ENCODE measurements at regions not wholly inside any gene's neighbourhood (a gene's known extent, or its start where the extent isn't known, plus 50 kb on each side); places are given as distances from the start of the nearest gene placed in this dataset.

- Histone ChIP-seq H3K4me1 (ENCODE audit: control insufficient read depth in 2 of 2, insufficient read depth in 1 of 2, low read depth in 1 of 2, low read length in 2 of 2) (no peaks in the 10 kb centered on the region), H2BK12ac (ENCODE audit: low read length) (no peak overlapping the region), H4K91ac (ENCODE audit: low read depth, low read length, poor library complexity) (no peak overlapping the region), H3K4me2 (ENCODE audit: insufficient read depth, low read length, poor library complexity, severe bottlenecking) (no peak overlapping the region), H2BK15ac (ENCODE audit: low read length) (no peak overlapping the region), H3K27me3 (ENCODE audit: control insufficient read depth in 3 of 3, insufficient read depth in 3 of 3, low read depth in 1 of 3, low read length in 3 of 3) (no peaks in the 10 kb centered on the region), H3K23ac (ENCODE audit: low read depth, low read length, poor library complexity) (no peak overlapping the region), H3K4me3 (ENCODE audit: low read length in 2 of 2) (no peak overlapping the region), H3K18ac (ENCODE audit: low read length) (no peak overlapping the region), H2BK120ac (ENCODE audit: low read depth, low read length) (no peak overlapping the region), H2AFZ (ENCODE audit: low read length) (no peak overlapping the region), H4K8ac (ENCODE audit: low read depth, low read length) (no peak overlapping the region), H3K4ac (ENCODE audit: low read length) (no peak overlapping the region), H3K9me3 (replicated peaks in 1 of 2; ENCODE audit: control insufficient read depth in 2 of 2, insufficient read depth in 1 of 2, low read depth in 1 of 2, low read length in 2 of 2) (no peaks in the 10 kb centered on the region), H2AK5ac (ENCODE audit: low read depth, low read length) (no peak overlapping the region), H3K27ac (replicated peaks; ENCODE audit: low read length) (no peak overlapping the region), H3K14ac (ENCODE audit: low read length) (no peak overlapping the region), H3K9ac (ENCODE audit: low read depth, low read length, poor library complexity) (no peak overlapping the region), H2BK5ac (ENCODE audit: low read length) (no peak overlapping the region), H3K36me3 (replicated peaks in 1 of 2; ENCODE audit: control insufficient read depth in 2 of 2, insufficient read depth in 2 of 2, low read length in 2 of 2) (no peaks in the 10 kb centered on the region), H3K79me1 (ENCODE audit: low read depth, low read length) (no peaks in the 10 kb centered on the region)
- WGBS, 2 donors (ENCODE audit: extremely low coverage in 2 of 2, insufficient read length in 2 of 2, insufficient replicate concordance in 1 of 2): no CpG with 5 or more reads among the region's 1 CpG
- DNase-seq (ENCODE audit: low spot score): no peak
Observed at GRCh38 chr10:53260213-53260612, 487.6 kb upstream of the MBL2 start.

DNA sequence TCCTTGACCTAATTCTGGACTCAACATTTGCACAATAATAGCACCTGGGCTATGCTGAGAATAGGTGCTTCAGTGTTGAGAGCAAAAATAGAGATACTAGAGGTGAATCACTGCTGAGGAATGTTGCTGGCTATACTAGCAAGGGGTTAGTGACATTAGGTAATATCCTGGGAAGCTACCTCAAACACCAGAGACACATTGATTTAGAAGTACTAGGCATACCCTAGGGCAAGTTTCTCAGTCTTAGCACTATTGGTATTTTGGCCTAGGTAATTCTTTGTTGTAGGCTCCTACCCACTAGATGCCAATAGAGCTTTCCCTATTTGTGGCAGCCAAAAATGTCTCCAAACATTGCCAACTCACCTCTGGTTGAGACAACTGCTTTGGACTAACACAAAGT, 484.0 kb upstream of the MBL2 start:
- no peak overlapping the region for H2BK5ac ChIP-seq (ENCODE audit: low read length)
- H2BK120ac ChIP-seq (ENCODE audit: low read depth, low read length): no peak overlapping the region
- no peak overlapping the region for H3K4ac ChIP-seq (ENCODE audit: low read length)
- H3K9ac ChIP-seq (ENCODE audit: low read depth, low read length, poor library complexity): no peak overlapping the region
- H3K36me3 ChIP-seq (replicated peaks in 1 of 2; ENCODE audit: control insufficient read depth in 2 of 2, insufficient read depth in 2 of 2, low read length in 2 of 2): no peaks in the 10 kb centered on the region
- H4K8ac ChIP-seq (ENCODE audit: low read depth, low read length): no peak overlapping the region
- no peak overlapping the region for H2AK5ac ChIP-seq (ENCODE audit: low read depth, low read length)
- H3K4me3 ChIP-seq (ENCODE audit: low read length in 2 of 2): no peak overlapping the region
- no peak overlapping the region for H4K91ac ChIP-seq (ENCODE audit: low read depth, low read length, poor library complexity)
- no peak overlapping the region for H2BK15ac ChIP-seq (ENCODE audit: low read length)
- DNase-seq (ENCODE audit: low spot score): no peak
- no peaks in the 10 kb centered on the region for H3K79me1 ChIP-seq (ENCODE audit: low read depth, low read length)
- no peak overlapping the region for H3K23ac ChIP-seq (ENCODE audit: low read depth, low read length, poor library complexity)
- no peak overlapping the region for H2AFZ ChIP-seq (ENCODE audit: low read length)
- H3K27ac ChIP-seq (replicated peaks; ENCODE audit: low read length): no peak overlapping the region
- H3K14ac ChIP-seq (ENCODE audit: low read length): no peak overlapping the region
- no peaks in the 10 kb centered on the region for H3K27me3 ChIP-seq (ENCODE audit: control insufficient read depth in 3 of 3, insufficient read depth in 3 of 3, low read depth in 1 of 3, low read length in 3 of 3)
- H3K18ac ChIP-seq (ENCODE audit: low read length): no peak overlapping the region
- no peak overlapping the region for H3K4me2 ChIP-seq (ENCODE audit: insufficient read depth, low read length, poor library complexity, severe bottlenecking)
- H2BK12ac ChIP-seq (ENCODE audit: low read length): no peak overlapping the region
- no peaks in the 10 kb centered on the region for H3K4me1 ChIP-seq (ENCODE audit: control insufficient read depth in 2 of 2, insufficient read depth in 1 of 2, low read depth in 1 of 2, low read length in 2 of 2)
- peaks cover 0 to 3% of the 10 kb centered on the region in 2 donors for H3K9me3 ChIP-seq (replicated peaks in 1 of 2; ENCODE audit: control insufficient read depth in 2 of 2, insufficient read depth in 1 of 2, low read depth in 1 of 2, low read length in 2 of 2)

DNA sequence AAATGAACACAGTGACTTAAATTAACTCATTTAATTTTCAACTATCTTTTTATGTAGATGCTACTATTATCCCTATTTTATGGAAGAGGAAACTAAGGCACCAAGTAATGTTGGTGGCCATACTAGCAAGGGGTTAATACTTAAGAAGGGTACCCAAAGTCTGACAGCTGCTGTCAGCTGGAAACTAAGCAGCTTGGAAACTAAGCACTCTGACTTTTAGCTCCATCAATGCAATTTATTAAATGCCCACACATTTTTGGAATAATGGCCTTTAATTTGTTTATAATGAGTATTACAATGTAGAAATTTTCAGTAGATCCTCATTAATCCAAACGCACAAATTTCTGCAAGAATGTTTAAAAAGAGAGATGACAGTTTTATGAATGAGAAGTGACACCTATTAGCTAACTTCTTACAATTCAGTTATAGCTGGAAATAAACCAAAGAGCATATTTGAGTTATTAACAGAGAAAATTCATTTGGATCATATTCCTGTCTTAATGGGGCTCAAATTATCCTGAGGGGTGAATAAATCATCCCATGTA, 483.1 kb upstream of the MBL2 start:
- DNase-seq (ENCODE audit: low spot score): no peak
- Histone ChIP-seq H3K4me1 (ENCODE audit: control insufficient read depth in 2 of 2, insufficient read depth in 1 of 2, low read depth in 1 of 2, low read length in 2 of 2) (no peaks in the 10 kb centered on the region), H3K4me2 (ENCODE audit: insufficient read depth, low read length, poor library complexity, severe bottlenecking) (no peak overlapping the region), H3K4me3 (ENCODE audit: low read length in 2 of 2) (no peak overlapping the region), H2BK12ac (ENCODE audit: low read length) (no peak overlapping the region), H2AK5ac (ENCODE audit: low read depth, low read length) (no peak overlapping the region), H2BK15ac (ENCODE audit: low read length) (no peak overlapping the region), H3K27ac (replicated peaks; ENCODE audit: low read length) (no peak overlapping the region), H3K36me3 (replicated peaks in 1 of 2; ENCODE audit: control insufficient read depth in 2 of 2, insufficient read depth in 2 of 2, low read length in 2 of 2) (no peaks in the 10 kb centered on the region), H3K23ac (ENCODE audit: low read depth, low read length, poor library complexity) (no peak overlapping the region), H4K91ac (ENCODE audit: low read depth, low read length, poor library complexity) (no peak overlapping the region), H3K14ac (ENCODE audit: low read length) (no peak overlapping the region), H4K8ac (ENCODE audit: low read depth, low read length) (no peak overlapping the region), H2AFZ (ENCODE audit: low read length) (no peak overlapping the region), H2BK5ac (ENCODE audit: low read length) (no peak overlapping the region), H3K4ac (ENCODE audit: low read length) (no peak overlapping the region), H3K79me1 (ENCODE audit: low read depth, low read length) (no peaks in the 10 kb centered on the region), H2BK120ac (ENCODE audit: low read depth, low read length) (no peak overlapping the region), H3K27me3 (ENCODE audit: control insufficient read depth in 3 of 3, insufficient read depth in 3 of 3, low read depth in 1 of 3, low read length in 3 of 3) (no peaks in the 10 kb centered on the region), H3K9me3 (replicated peaks in 1 of 2; ENCODE audit: control insufficient read depth in 2 of 2, insufficient read depth in 1 of 2, low read depth in 1 of 2, low read length in 2 of 2) (peaks cover 0 to 3% of the 10 kb centered on the region in 2 donors), H3K9ac (ENCODE audit: low read depth, low read length, poor library complexity) (no peak overlapping the region), H3K18ac (ENCODE audit: low read length) (no peak overlapping the region)
- no CpG with 5 or more reads among the region's 1 CpG for WGBS, 2 donors (ENCODE audit: extremely low coverage in 2 of 2, insufficient read length in 2 of 2, insufficient replicate concordance in 1 of 2)

GRCh38 chr10:53253221-53253620, 480.6 kb upstream of the MBL2 start:
- H3K23ac ChIP-seq (ENCODE audit: low read depth, low read length, poor library complexity): no peak overlapping the region
- H2BK12ac ChIP-seq (ENCODE audit: low read length): no peak overlapping the region
- H3K4me1 ChIP-seq (ENCODE audit: control insufficient read depth in 2 of 2, insufficient read depth in 1 of 2, low read depth in 1 of 2, low read length in 2 of 2): no peaks in the 10 kb centered on the region
- H2AFZ ChIP-seq (ENCODE audit: low read length): no peak overlapping the region
- no peak overlapping the region for H2BK15ac ChIP-seq (ENCODE audit: low read length)
- no peaks in the 10 kb centered on the region for H3K36me3 ChIP-seq (replicated peaks in 1 of 2; ENCODE audit: control insufficient read depth in 2 of 2, insufficient read depth in 2 of 2, low read length in 2 of 2)
- H4K91ac ChIP-seq (ENCODE audit: low read depth, low read length, poor library complexity): no peak overlapping the region
- no peak overlapping the region for H3K4ac ChIP-seq (ENCODE audit: low read length)
- no peak overlapping the region for H4K8ac ChIP-seq (ENCODE audit: low read depth, low read length)
- no peak overlapping the region for H3K27ac ChIP-seq (replicated peaks; ENCODE audit: low read length)
- no CpG with 5 or more reads among the region's 3 CpGs for WGBS, 2 donors (ENCODE audit: extremely low coverage in 2 of 2, insufficient read length in 2 of 2, insufficient replicate concordance in 1 of 2)
- H3K18ac ChIP-seq (ENCODE audit: low read length): no peak overlapping the region
- H3K4me3 ChIP-seq (ENCODE audit: low read length in 2 of 2): no peak overlapping the region
- H2BK120ac ChIP-seq (ENCODE audit: low read depth, low read length): no peak overlapping the region
- no peak overlapping the region for H2AK5ac ChIP-seq (ENCODE audit: low read depth, low read length)
- H3K27me3 ChIP-seq (ENCODE audit: control insufficient read depth in 3 of 3, insufficient read depth in 3 of 3, low read depth in 1 of 3, low read length in 3 of 3): no peaks in the 10 kb centered on the region
- H3K4me2 ChIP-seq (ENCODE audit: insufficient read depth, low read length, poor library complexity, severe bottlenecking): no peak overlapping the region
- DNase-seq (ENCODE audit: low spot score): no peak
- H3K14ac ChIP-seq (ENCODE audit: low read length): no peak overlapping the region
- peaks cover 0 to 3% of the 10 kb centered on the region in 2 donors for H3K9me3 ChIP-seq (replicated peaks in 1 of 2; ENCODE audit: control insufficient read depth in 2 of 2, insufficient read depth in 1 of 2, low read depth in 1 of 2, low read length in 2 of 2)
- H3K79me1 ChIP-seq (ENCODE audit: low read depth, low read length): no peaks in the 10 kb centered on the region
- H3K9ac ChIP-seq (ENCODE audit: low read depth, low read length, poor library complexity): no peak overlapping the region
- H2BK5ac ChIP-seq (ENCODE audit: low read length): no peak overlapping the region
